ENCODE measurements at regions not wholly inside any gene's neighbourhood (a gene's known extent, or its start where the extent isn't known, plus 50 kb on each side); places are given as distances from the start of the nearest gene placed in this dataset.
"Not testable (repeated sequence)": the region's sequence is repeated elsewhere in the genome, so short reads cannot be mapped to it uniquely, and the experiment has no call there.

- DNase-seq, result no peak
These were observed 134.8 kb upstream of the KIF26B start for GRCh38 chr1:245019910-245020486.

- no peak for DNase-seq
These were observed 138.1 kb upstream of the KIF26B start for GRCh38 chr1:245016700-245017099.

- no peak for DNase-seq
These were observed 139.8 kb upstream of the KIF26B start for GRCh38 chr1:245015031-245015430.

GRCh38 chr1:245014247-245015029 lies 140.3 kb upstream of the KIF26B start:
- DNase-seq, result no peak

- DNase-seq, result no peak
These were observed 144.7 kb upstream of the KIF26B start for GRCh38 chr1:245010018-245010614.

- no peak for DNase-seq
These were observed 144.4 kb upstream of the HNRNPU start for GRCh38 chr1:245008761-245009160.

- no peak for DNase-seq
These were observed 143.5 kb upstream of the HNRNPU start for GRCh38 chr1:245007852-245008251.

- no peak for DNase-seq
These were observed 138.9 kb upstream of the HNRNPU start for GRCh38 chr1:245003246-245003645.

GRCh38 chr1:245001252-245001651 lies 136.9 kb upstream of the HNRNPU start:
- no peak for DNase-seq

- no peak for DNase-seq
These were observed 136.5 kb upstream of the HNRNPU start for GRCh38 chr1:245000872-245001188.

- not testable (repeated sequence) for DNase-seq
These were observed 135.3 kb upstream of the HNRNPU start for GRCh38 chr1:244999644-245000043.

- DNase-seq, result no peak
These were observed 134.5 kb upstream of the HNRNPU start for GRCh38 chr1:244998717-244999346.

- DNase-seq, result no peak
These were observed 131.5 kb upstream of the HNRNPU start for GRCh38 chr1:244995602-244996400.

- no peak for DNase-seq
These were observed 128.5 kb upstream of the HNRNPU start for GRCh38 chr1:244992833-244993232.

- no peak for DNase-seq
These were observed 125.5 kb upstream of the HNRNPU start for GRCh38 chr1:244989813-244990212.

- no peak for DNase-seq
These were observed 124.2 kb upstream of the HNRNPU start for GRCh38 chr1:244988521-244988920.

GRCh38 chr1:244980605-244981004 lies 116.3 kb upstream of the HNRNPU start:
- DNase-seq, result no peak

- no peak for DNase-seq
These were observed 110.2 kb upstream of the HNRNPU start for GRCh38 chr1:244974550-244974949.

- DNase-seq, result no peak
These were observed 109.8 kb upstream of the HNRNPU start for GRCh38 chr1:244974106-244974505.

GRCh38 chr1:244971552-244972216 lies 107.3 kb upstream of the HNRNPU start:
- DNase-seq, result peak; percentile 61

GRCh38 chr1:244970744-244971551 lies 106.6 kb upstream of the HNRNPU start:
- peak; percentile 98 for DNase-seq
